ENCODE measurements at regions not wholly inside any gene's neighbourhood (a gene's known extent, or its start where the extent isn't known, plus 50 kb on each side); places are given as distances from the start of the nearest gene placed in this dataset.

GRCh38 chr7:12881712-12882111 lies 194.3 kb downstream of the ARL4A start:
- in situ Hi-C loops (cut with HindIII; ENCODE audit: low sequenced_read_pairs): no loop called here

GRCh38 chr7:12882710-12883109 lies 195.3 kb downstream of the ARL4A start:
- in situ Hi-C loops (cut with HindIII; ENCODE audit: low sequenced_read_pairs): no loop called here

GRCh38 chr7:12884033-12884432 lies 196.6 kb downstream of the ARL4A start:
- in situ Hi-C loops (cut with HindIII; ENCODE audit: low sequenced_read_pairs): no loop called here

DNA sequence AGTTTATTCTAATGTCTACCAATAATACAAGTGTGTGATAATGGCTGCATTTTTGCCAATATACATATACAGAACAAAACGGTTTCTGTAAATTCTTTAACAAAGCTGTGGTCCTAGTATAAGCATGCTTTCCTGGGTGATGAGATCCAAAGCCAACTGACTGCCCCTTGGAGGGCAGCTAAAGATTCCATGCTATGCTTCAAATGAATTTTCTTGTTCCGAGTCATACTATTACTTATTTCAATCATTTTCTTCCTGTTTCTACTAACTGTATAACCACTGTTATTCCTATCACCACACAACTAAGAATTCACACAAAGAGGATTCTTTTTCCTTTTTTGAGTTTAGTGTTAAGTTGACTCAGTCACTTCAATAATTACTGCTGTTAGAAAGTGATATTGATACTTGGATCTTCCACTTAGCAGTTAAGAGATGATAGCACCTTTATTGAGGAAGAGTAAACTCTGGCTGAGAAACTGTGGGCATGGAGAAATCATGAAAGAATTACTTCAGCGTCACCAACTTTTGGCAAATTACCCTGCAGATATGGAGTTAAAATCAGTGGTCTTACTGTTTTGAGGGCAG lies 197.5 kb downstream of the ARL4A start:
- in situ Hi-C loops (cut with HindIII; ENCODE audit: low sequenced_read_pairs): no loop called here

GRCh38 chr7:12888717-12889116 lies 201.3 kb downstream of the ARL4A start:
- in situ Hi-C loops (cut with HindIII; ENCODE audit: low sequenced_read_pairs): no loop called here

DNA sequence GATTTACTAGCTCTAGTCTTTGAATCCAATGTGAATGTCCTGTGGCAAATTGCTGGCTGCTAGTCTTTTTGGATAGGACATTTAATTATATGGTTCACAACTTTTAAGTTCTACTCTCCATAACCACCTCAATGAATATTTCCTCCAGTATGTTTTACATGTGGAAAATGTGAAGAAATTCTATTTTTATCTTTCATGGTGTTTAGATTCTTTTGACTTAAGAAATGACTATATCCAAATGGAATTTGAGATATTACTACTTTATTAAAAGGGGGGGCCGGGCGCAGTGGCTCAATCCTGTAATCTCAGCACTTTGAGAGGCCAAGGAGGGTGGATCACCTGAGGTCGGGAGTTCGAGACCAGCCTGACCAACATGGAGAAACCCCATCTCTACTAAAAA lies 202.0 kb downstream of the ARL4A start:
- in situ Hi-C loops (cut with HindIII; ENCODE audit: low sequenced_read_pairs): no loop called here

DNA sequence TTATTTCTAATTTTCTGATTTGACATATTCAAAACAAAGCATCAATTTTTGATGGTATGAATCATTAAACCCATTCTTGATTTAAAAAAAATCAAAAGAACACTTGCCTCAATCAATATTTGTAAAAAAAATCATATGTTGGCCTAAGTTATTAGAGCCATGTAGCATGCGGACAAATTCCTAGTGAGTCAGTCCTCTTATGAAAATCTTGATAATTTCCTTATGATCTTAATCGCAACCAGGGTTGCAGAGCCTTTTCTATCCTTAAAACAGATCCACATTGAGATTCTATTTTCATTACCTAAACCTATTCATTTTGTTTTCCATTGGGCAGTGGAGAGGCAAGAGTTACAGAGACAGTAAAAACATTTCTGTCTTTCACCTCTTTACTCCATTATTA lies 203.2 kb downstream of the ARL4A start:
- in situ Hi-C loops (cut with HindIII; ENCODE audit: low sequenced_read_pairs): no loop called here

DNA sequence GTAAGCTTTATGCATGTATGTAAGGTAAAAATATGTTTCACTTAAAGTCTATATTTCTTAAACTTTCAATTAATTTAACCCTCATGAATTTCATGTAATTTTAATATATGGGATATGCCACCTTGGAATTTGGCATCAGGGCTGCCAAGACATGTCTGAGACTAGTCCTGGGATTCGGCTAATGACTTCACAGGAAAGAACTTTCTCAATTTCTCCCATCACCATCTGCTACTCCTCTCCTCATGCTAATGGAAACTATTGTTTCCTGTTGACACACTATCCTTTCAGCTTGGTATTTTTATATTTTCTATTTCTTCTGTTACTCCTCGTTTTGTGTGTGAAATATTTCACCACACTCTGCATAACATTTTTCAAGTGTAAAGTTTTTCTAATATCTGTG lies 205.9 kb downstream of the ARL4A start:
- in situ Hi-C loops (cut with HindIII; ENCODE audit: low sequenced_read_pairs): no loop called here

DNA sequence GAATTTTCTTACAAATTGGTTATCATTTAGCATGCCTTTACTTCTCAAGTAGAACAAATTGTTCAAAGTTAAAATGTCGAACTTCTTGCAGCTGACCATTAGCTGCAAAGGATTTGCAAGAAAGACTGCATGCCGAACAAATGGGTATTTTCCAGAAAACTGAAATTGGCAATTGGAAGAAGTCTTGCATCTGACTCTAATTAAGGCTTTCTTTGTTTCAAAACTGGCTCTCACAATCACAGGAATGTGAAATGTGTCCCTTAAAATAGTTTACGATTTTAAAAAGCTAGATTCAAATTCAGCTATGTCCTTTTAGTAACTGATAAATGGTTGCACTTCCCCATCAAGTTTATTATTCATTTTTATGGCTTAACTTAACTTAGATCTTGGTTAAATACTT lies 207.9 kb downstream of the ARL4A start:
- in situ Hi-C loops (cut with HindIII; ENCODE audit: low sequenced_read_pairs): no loop called here

DNA sequence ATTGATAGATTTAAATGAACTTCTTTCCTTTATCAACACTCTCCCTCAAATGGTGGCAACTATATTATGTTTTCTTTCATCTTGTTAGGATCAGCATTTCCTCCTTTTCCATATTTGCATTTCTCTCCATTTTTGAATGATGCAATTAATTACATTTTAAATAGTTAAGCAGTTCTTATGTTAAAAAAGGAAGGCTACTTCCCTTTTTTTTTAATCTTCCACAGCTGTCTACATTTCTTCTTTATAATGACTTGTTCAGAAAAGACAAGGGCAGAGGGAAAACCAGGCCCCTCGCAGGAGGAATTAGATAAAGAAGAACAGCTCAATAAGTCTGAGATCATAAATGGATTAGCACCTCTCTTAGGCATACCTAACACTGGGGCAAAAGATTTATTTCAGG lies 208.9 kb downstream of the ARL4A start:
- in situ Hi-C loops (cut with HindIII; ENCODE audit: low sequenced_read_pairs): no loop called here

DNA sequence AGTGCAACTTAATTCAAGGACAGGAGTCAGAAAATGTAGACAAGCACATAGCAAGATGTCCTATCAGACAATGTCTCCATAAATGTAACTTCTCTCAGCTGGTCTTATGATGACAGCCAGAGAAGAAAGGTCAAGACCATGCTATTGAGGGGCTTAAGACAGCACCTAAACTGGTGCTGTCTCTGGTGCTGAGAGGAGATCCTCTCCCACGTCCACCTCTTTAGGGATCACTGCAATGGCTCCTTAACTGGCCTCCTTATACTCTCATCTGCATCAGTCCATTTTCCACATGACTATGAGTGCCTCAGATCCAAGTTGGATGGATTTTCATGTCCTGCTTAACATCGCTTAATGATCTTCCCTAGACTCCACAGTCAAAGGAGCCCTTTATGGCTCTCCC lies 210.6 kb downstream of the ARL4A start:
- in situ Hi-C loops (cut with HindIII; ENCODE audit: low sequenced_read_pairs): no loop called here

DNA sequence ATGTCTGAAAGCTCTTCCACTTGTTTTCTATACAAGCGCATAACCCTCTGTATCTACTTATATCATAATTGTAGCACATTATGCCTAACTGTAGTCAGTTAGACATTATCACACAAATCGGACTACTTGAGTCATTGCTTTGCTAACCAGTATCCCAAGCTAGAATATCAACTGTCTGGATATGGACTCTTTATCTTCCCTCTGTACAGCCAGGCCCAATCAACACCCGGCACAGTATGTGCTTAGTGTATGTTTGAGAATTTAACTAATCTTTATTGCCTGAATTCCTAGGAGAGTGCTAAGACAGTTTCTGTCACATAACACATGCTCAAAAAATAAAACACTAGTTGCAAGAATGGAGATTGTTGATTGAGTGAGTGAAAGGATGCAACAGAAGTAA lies 211.2 kb downstream of the ARL4A start:
- in situ Hi-C loops (cut with HindIII; ENCODE audit: low sequenced_read_pairs): no loop called here

DNA sequence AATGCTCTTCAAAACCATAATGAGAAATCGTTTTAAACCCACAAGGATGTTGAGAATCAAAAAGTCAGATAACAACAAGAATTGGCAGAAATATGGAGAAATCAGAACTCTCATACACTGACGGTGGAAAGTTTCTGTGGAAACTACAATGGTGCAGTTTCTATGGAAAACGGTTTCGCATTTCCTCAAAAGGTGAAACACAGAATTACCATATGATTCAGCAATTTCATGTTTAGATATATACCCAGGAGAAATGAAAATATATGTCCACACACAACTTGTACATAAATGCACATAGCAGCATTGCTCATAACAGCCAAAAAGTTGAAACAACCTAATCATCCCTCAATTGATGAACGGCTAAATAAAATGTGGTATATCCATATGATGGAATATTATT lies 218.2 kb downstream of the ARL4A start:
- in situ Hi-C loops (cut with HindIII; ENCODE audit: low sequenced_read_pairs): no loop called here

DNA sequence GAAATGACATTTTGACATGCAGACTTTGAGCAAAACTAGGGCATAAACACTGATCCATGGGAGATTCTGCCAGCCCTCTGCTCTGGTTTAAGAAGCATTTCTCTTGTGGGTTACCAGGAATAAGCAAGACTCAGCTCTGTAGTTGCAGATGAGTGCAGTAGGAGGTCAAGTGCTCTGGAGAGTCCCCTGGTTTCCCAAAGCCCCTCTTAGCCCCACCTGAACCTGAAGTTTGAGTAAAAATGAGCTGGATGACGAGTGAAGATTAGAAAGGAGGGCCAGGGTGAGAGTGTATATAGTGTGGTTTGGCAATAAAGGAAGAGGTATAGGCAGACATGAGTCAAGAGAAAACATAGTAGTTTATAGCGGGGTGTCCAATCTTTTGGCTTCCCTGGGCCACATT lies 220.3 kb downstream of the ARL4A start:
- in situ Hi-C loops (cut with HindIII; ENCODE audit: low sequenced_read_pairs): no loop called here

GRCh38 chr7:12909483-12909882 lies 222.1 kb downstream of the ARL4A start:
- in situ Hi-C loops (cut with HindIII; ENCODE audit: low sequenced_read_pairs): no loop called here

- in situ Hi-C loops (cut with HindIII; ENCODE audit: low sequenced_read_pairs): loop anchor here (5.0 kb wide), 1 partner anchor 49 kb away; no protein-coding TSS in a partner anchor
Observed at GRCh38 chr7:12911053-12911452, 223.6 kb downstream of the ARL4A start.

- in situ Hi-C loops (cut with HindIII; ENCODE audit: low sequenced_read_pairs): loop anchor here (5.0 kb wide), 1 partner anchor 51 kb away; no protein-coding TSS in a partner anchor
Observed at GRCh38 chr7:12913002-12913401, 225.6 kb downstream of the ARL4A start.

- in situ Hi-C loops (cut with HindIII; ENCODE audit: low sequenced_read_pairs): no loop called here
Observed at GRCh38 chr7:12917801-12918200, 230.4 kb downstream of the ARL4A start.

- in situ Hi-C loops (cut with HindIII; ENCODE audit: low sequenced_read_pairs): no loop called here
Observed at GRCh38 chr7:12921751-12922345, 234.4 kb downstream of the ARL4A start.

DNA sequence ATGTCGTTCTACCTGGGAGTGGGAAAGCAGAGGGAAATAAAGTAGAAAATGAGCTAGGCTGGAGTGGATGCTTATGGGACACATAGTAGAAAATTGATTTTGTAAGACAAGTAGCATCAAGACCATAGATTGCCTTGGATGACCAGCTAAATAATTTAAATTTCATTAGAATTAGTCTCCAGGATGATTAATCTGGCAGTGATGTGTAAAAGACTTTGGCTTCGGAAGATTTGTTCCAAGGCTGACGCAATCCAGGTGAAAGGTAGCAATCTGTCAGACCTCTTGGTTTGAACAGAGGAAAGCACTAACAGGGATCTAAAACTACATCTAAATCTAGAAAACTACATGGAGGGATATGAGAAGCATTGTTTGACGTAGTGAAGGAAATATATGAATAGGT lies 236.5 kb downstream of the ARL4A start:
- in situ Hi-C loops (cut with HindIII; ENCODE audit: low sequenced_read_pairs): no loop called here

DNA sequence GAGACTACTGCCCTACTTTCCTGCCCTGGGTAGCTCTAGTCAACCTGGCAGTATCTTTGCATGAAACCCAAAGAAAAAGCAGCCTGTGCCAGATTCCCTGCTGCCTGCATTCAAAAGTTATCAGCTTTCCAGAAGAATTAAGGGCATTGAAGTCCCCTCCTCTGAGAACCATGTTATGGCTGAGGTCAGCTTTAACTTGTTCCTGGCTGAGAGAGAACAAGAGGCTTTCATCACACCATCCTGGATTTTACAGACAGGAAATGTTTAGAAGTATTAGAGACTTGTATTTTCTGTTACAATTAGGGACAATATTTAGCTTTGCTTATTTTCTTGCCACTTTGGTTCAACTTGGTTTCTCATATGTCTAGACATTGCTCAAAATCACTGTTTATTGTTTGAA lies 238.8 kb downstream of the ARL4A start:
- in situ Hi-C loops (cut with HindIII; ENCODE audit: low sequenced_read_pairs): no loop called here

DNA sequence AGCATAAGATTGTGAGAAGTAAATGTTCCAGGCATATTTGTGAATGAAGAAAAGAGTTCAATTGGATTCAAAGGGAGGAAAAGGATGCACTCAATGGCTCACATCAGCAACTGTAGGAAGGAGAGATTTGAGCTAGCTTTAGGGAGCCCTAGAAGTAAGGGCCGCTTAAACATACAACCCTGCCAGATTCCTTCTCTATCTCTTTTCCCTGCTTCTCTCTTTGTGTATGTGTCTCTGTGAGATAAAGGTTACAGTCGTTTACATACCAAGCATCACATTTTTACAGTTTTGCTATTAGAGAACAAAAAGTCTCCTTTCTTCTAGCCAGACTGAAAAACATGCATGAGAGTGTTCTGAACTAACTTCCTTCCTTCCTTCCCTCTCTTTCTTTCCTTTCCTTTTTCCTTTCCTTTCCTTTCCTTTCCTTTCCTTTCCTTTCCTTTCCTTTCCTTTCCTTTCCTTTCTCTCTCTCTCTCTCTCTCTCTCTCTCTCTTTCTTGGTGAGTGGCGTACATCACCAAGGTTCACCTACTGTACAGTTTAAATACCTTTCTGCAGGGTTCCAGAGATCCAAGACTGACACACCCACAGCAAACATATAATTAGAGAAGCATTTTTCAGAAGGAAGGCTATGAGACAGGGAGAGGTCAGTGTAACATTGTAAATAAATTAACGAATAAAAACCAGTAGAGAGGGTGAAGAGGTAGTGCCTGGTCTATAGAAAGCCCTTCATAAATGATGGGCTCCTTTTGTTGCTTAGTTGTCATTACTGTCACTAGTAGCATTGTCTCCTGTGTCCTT lies 240.4 kb downstream of the ARL4A start:
- in situ Hi-C loops (cut with HindIII; ENCODE audit: low sequenced_read_pairs): no loop called here

Data from endothelial cell of hepatic sinusoid (primary cell).